ENCODE measurements at regions not wholly inside any gene's neighbourhood (a gene's known extent, or its start where the extent isn't known, plus 50 kb on each side); places are given as distances from the start of the nearest gene placed in this dataset.

- TF ChIP-seq CTCF (IDR thresholded peaks at IDR 0.05) (no peak), EP300 (IDR thresholded peaks at IDR 0.05; ENCODE audit: low read depth) (no peak), POLR2AphosphoS5 (IDR thresholded peaks at IDR 0.05) (no peak)
Observed at GRCh38 chr11:43122546-43122945, 189.2 kb upstream of the API5 start.

Data from transverse colon (tissue), 4 donors.